HG03469 (cell line): ENCODE measurements at regions not wholly inside any gene's neighbourhood (a gene's known extent, or its start where the extent isn't known, plus 50 kb on each side); places are given as distances from the start of the nearest gene placed in this dataset.
"Not testable (repeated sequence)": the region's sequence is repeated elsewhere in the genome, so short reads cannot be mapped to it uniquely, and the experiment has no call there.

Experiments
- ATAC-seq: cut with Tn5 transposase; IDR thresholded peaks from one replicate; pipeline ENCODE4 v1.9.1; 2021; ENCODE audit warnings: mild to moderate bottlenecking, moderate library complexity, moderate number of reproducible peaks; ENCODE audit not compliant: unreplicated experiment

DNA sequence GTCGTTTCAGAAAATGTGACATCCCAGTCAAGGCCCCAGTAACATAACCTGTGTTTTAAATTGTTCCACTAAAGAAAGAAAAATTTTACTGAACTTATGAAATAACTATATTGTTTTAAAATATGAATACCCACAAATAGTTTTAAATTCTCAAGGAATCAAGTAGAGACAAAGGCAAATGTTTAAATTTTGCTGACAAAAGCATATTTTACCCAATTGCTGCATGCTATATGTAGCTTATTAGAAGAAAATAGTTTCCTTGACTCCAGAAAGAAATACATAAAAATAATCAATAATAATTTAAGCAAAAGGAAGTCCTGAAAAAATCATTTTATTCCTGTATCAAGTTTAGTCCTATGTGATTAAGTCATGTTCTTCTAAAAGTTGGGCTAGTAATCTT lies 481.3 kb upstream of the ADGRL3 start:
- ATAC-seq = no peak

DNA sequence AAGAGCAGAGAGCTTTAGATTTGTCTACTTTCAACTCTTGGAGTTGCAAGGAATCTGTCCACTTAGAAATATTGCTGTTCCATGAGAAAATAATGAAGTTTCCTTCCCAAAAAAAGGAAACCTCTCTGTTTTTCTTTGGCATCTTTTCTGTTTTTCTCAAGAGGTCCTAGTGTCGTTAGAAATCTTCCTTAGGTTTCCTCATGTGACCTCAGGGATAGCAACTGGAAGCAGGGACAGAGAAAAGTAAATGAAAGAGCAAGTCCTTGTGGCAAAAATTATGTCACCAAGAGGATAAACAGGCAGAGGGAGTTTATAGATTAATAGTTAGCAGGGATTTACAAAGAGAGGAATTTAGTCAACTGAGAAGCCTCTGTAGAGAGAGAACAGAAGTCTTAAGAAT lies 478.4 kb upstream of the ADGRL3 start:
- ATAC-seq = no peak

DNA sequence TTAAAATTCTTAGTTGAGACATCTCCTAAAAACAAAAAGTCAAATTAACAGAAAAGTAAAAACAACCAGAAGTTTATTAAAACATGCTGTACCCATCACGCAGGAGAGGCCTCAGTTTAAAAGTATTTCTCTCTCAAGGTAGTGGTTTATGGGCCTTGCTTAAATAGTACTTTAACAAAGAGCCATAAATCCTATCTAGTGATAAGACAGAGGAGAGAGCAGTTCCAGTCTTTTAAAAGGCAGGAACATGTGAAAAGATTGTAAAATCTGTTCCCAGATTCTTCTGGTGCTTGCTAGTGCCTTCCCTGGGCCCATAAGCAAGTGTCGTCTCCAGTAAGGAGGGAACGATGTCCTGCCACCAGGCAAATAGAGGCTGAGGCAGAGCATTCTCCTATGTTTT lies 476.3 kb upstream of the ADGRL3 start:
- ATAC-seq = no peak

DNA sequence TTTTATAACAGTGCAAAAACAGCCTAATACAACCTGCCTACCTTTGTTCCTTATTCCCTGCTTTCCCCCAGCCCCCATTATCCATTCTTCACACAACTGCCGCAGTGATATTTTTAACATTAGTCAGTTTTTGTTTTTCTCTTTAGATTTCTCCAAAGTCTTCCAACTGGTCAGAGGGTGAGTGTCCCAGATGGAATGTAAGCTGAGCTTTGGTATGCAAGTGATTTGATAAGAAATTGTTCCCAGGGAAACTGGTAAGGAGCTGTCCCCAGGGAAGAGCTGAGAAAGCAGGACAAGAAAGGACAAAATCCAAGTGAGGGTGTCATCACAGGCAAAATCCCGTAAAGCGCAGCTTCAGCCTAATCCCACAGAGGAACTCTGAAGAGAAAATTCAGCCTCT lies 475.5 kb upstream of the ADGRL3 start:
- ATAC-seq = no peak

DNA sequence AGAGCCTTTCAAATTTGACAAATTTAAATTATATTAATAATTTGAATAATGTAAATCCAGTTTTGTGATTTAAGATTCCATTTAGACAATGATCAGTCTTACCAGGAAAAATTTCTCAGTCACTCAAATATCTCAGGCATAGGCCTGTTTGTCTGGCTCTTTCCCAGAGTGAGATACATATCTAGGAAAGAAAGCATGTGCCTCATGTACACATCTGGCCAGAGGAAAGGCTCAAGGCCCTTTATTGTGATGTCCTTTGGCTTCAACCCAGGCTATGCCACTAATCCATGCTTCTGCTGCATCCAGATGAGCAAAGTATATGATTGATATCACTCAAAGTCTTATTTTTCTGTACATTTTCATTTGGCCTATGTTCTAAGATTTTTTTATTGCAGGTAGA lies 473.3 kb upstream of the ADGRL3 start:
- ATAC-seq = no peak

DNA sequence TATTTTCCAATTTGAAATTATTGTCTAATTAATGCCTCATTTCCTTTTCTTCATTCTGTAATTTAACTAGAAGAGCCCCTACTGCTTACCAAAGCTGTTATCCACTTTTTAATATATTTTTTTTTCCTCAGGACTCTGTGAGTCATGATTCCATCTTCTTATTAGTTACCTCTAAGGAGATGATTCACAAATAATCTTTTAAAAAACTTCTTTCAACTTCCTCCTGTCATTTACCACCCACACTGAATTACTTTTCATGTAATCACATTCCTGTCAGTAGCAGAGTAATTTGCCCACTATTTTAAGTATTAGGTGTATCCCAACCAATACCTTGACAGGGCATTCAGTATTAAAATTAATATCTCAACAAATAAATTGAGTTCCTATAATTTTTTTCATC lies 470.9 kb upstream of the ADGRL3 start:
- no peak for ATAC-seq

DNA sequence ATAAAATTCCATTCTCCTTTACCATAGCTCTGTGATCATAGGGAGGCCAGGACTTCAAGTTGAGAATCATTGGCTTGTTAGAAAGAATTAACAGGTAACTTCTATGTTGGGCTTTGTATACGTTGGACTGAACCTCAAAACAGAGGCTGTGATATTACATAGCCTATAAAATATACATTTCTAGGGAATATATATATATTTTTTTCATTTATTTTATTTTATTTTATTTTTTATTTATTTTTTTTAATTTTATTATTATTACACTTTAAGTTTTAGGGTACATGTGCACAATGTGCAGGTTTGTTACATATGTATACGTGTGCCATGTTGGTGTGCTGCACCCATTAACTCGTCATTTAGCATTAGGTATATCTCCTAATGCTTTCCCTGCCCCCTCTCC lies 470.4 kb upstream of the ADGRL3 start:
- ATAC-seq = not testable (repeated sequence)

DNA sequence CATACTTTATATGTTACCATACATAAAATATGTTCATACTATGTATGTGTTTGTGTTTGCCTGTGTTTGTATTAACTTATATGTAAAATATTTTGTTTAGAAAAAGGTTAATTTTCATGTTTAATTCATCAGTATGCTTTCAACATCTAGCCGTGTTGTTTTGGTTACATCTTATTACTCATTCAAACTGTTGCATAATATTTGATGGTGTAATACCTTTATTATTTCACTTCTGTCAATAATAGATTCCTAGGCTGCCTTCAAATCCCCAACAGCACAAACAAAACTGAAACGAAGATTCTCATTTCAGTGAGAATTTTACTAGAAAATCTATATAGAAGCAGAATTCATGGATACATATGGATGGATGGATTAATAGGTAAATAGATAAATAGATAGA lies 462.3 kb upstream of the ADGRL3 start:
- no peak for ATAC-seq

DNA sequence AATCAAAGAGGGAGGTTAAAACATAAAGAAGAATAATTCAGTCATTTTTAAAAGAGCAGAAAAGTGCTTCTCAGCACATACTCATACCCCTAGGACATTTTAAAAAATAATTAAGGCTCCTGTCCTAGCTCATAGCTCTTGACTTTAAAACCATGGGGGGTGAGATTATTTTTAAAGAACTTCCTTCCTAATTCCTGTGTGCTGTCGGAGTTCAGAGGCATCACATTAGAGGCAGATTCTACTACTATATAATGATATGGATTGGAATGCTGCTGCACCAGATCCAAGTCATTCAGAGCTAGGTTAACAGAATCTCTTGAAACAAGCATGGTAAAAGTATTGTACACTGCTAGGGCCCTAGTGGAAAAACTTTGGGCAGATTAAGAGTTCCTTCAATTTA lies 456.5 kb upstream of the ADGRL3 start:
- no peak for ATAC-seq

DNA sequence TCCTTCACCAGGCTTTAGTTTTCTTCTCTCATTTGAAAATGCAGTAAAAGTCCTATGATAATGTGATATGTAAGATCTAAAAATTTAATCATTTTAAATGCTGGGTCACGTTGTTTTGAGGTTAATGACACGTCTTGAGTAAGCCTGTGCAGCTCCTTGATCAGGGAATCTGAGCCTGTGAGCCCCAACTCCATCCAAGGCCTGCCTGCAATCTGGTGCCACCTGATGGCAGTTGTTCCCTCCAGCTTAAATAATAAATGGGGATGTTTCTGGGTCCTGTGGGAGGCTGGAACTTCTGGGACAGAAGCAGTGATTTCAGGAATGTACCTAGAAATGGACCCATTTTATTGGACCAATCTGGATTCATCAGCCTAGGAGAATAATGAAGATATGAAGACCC lies 455.4 kb upstream of the ADGRL3 start:
- ATAC-seq = no peak

DNA sequence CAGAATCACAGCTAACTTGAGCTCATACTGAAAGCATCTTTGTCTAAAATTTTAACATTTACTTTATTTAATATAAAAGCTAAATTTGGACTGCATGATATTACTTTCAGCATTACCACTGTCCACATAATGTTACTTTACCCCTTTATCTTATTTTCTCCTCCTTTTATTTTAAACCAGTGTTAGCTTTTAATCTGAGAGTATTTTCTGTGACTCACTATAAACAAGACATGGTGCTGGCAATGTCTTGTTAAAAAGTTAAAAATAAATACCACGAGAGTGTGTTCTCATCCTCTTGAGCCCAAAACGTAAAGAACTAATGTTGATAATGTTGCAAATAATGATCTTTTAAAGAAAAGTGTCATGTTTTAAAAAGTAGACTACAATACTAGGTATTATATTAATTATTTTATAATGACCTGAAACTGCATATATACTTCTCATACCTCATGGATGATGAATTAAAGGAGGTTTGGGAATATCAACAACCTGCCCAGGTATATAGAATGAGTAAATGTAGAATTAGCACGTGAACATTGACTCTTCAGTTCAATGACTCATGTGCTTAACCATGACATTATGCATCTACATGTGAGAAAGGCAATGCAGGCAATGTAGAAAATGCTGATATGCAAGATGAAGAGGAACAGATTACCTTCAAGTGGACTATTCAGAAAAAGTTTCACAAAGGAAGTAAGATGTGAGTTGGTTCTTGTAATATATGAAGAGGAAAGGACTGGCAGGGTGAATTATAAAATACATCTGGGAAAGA lies 454.1 kb upstream of the ADGRL3 start:
- no peak for ATAC-seq

DNA sequence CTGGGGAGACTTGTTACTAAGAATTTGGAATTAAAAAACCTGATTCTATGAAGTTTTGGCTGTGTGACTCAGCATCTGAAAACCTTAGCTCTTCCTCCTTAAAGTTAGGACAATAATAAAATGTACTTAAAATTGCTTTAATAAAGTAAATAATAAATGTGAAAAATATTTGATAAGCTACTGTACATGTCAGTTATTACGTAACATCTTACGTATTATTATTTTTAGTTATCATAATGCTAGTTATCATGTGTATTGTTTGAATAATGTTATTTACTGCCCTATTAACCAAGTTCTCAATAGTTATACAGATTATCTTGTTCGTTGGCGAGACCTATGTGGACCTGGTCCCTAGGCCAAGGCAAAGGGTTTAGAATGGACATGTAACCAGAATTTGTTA lies 449.2 kb upstream of the ADGRL3 start:
- no peak for ATAC-seq

DNA sequence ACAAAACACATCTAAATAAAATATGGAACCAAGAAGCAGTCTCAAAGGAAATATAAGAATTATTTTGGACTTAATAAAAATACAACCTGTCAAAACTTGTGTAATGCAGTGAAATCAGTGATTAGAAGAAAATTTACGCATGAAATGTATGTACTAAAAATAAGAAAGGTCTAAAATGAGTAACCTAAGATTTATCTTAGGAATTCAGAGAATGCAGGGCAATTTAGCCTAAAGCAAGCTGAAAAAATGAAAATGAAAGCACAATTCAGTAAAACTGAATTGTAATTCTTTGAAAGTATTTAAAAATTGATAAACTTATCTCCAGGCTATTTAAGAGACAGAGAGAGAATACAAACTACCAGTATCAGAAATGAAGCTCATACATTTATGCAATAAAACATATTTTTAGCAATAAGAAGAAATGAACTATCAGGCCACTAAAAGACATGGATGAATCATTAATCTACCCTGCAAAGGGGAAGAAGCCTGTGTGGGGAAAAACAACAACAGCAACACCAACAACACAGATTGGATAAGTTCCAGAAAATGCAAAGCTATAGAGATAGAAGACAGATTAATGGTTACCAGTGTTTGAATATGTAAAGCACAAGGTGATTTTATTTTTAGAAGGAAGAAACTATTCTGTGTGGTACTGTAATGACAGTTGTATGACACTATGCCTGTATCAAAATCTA lies 442.0 kb upstream of the ADGRL3 start:
- no peak for ATAC-seq

DNA sequence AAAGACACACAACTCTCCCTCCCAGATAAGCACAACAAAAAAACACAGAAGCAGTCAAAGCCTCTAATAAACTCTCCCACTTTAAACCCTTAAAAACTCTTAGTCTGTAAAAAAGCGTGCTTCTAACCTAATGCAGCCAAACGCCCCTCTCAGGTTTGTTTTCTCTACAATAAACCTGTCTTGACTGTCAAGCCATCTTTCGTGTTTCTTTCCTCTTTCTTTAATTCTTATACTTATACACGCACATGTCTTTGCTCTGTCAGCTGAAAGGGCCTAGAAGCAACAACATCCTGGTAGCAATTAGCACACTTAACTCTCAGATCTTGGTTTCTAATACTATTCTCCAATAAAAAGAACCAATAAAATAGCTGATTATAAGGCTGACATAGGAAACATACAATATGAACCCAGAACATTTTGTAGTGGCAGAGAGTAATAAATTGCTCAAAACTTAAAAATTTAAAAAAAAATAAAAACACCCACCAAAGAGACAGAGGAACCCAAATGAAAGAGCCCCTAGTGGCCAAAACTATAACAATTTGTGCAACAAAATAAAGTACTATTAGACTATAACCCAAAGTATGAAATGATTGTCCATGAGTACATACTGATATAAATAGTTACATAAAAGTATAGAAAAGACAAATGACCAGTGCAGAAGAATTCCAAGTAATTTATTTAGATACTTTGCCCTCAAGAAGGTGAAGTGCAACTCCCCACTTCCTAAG lies 440.4 kb upstream of the ADGRL3 start:
- ATAC-seq = no peak

DNA sequence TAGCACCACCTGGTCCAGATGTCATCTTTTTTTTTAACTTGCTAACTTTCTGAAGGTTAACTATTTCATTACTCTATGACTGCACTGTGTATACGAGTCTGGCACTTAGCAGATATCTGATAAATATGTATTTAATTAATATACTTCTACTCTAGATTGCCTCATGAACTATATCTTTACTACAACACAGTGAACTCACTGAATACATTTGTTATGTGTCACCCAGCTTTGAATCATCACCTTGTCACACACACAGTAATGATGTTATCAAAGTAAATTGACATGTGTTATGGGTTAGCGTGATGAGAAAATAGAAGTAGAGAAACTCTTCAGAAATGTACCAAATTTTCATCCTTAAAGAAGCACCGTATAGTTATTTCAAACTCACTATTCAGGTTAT lies 419.3 kb upstream of the ADGRL3 start:
- ATAC-seq = no peak

DNA sequence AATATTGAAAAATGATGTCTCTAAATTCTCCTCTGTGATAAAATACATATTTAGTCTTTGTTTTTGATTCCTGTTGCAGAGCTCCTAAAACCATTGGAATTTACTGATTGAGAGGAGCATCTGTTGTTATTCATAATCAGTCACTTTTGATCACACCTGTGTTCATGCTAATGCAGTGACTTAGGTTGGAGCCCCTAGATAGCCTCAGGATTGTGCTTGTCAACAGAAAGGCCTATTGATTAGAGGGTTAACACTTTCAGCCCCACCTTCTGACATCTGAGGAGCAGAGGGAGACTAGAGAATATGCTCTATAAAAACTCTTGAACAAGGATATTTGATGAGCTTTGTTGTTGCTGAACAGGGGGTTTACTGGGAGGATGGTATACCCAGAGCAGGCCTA lies 409.5 kb upstream of the ADGRL3 start:
- ATAC-seq = no peak

DNA sequence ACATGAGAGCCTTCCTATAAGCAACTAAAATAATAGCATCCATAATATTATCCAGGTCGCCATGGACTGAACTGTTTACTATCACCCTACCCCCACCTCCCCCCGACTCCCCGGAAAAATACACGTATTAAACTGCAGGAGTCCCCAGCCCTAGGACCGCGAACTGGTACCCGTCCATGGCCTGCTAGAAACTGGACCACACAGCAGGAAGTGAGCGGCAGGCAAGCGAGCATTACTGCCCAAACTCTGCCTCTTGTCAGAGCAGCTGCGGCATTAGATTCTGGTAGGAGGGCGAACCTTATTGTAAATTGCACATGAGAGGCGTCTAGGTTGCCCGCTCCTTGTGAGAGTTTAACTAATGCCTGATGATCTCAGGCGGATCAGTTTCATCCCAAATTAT lies 405.8 kb upstream of the ADGRL3 start:
- ATAC-seq = no peak

DNA sequence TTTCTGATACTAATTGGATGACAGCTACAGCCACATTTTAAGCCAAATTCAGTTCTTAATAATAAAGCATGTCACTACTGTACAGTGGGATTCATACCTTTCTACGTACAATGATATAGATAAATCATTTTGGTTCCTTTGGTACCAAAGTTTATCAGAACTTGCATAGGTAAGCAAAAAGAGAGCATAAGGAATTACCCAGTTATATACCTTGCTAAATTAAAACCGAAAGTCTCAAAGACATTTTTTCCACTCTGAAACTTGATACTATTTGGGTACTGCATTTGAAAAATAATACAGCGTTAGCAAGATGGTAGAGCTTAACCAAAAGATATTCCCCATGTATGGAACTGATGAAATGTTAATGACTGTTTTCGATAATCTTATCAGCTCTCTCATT lies 400.9 kb upstream of the ADGRL3 start:
- ATAC-seq = no peak

DNA sequence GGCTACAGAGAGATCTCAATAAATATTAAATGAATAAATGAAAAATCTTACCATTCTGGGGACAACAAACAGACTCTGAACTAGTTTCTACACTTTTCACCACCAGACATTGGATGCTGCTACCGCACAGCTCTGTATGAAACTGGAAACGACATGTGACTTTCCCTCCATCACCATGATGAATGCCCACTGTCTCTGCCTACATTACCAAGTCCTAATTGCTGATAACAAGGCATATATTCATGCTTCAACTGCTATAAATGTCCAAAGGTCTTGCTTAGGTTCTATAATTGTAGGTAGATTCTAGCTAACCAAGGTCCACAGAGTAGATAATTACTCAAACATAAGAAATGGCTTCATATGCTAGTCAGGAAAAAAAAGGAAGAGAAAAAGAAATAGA lies 399.4 kb upstream of the ADGRL3 start:
- no peak for ATAC-seq

DNA sequence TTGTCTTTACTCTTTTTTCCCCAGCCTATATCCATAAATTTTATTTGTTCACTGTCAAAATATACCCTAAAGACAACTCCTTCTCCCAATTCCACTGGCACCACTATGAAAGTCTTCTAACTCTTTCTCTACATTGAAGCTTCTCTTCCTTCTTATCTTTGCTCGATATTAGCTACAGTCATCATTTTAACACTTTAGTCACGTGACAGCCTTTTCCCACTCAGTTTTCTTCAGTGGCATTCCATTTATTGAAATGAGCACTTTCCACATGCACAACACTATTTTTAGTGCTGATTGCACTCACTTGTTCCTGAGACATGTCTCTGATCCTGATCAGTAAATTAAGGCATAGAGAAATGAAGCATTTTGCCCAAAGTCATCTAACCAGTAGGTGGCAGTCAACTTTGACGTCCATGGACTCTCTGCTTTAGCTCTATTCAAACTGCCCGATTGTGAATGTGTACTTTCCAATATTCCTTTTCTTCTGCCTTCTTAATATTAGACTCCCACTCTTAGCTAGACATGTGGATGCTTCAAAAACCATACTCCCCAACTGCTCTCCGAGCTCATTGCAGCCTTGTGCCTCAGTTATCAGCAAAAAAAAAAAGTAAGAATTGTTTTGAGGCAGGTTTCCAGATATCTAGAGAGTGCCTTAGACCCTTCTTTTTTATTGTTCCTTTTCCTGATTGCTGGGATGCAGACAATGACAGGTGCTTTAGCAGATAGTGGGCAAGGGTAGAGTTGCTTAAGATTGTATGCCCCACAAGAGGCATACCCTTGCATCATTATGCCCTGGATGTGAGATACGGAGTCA lies 394.4 kb upstream of the ADGRL3 start:
- ATAC-seq = no peak
